Activated CD4-positive, alpha-beta T cell treated with anti-CD3 and anti-CD28 coated beads, Interleukin-10, Interleukin-2, amounts not matched to agents 100 ng/mL and 50 ng/mL, durations not matched to agents 16 hours and 8 hours (primary cell): ENCODE measurements at regions not wholly inside any gene's neighbourhood (a gene's known extent, or its start where the extent isn't known, plus 50 kb on each side); places are given as distances from the start of the nearest gene placed in this dataset.

ENCODE experiments used
- DNase-seq: peaks from one replicate; pipeline ENCODE4 v3.0.0-alpha.2; 2020

- DNase-seq = no peak
These were observed 140.4 kb upstream of the NPVF start for GRCh38 chr7:25368599-25369201.

- DNase-seq = no peak
These were observed 141.5 kb upstream of the NPVF start for GRCh38 chr7:25369786-25370185.

- no peak for DNase-seq
These were observed 143.7 kb upstream of the NPVF start for GRCh38 chr7:25371972-25372371.

- DNase-seq = no peak
These were observed 147.7 kb upstream of the NPVF start for GRCh38 chr7:25375805-25376600.

GRCh38 chr7:25379351-25380300 lies 151.3 kb upstream of the NPVF start:
- no peak for DNase-seq

- DNase-seq = no peak
These were observed 153.7 kb upstream of the NPVF start for GRCh38 chr7:25381818-25382589.

GRCh38 chr7:25382869-25383268 lies 154.6 kb upstream of the NPVF start:
- no peak for DNase-seq

- no peak for DNase-seq
These were observed 155.1 kb upstream of the NPVF start for GRCh38 chr7:25383402-25383801.

GRCh38 chr7:25384788-25385505 lies 156.7 kb upstream of the NPVF start:
- DNase-seq = no peak

GRCh38 chr7:25385506-25386136 lies 157.3 kb upstream of the NPVF start:
- no peak for DNase-seq

GRCh38 chr7:25386311-25386744 lies 158.0 kb upstream of the NPVF start:
- no peak for DNase-seq

GRCh38 chr7:25388681-25389080 lies 160.4 kb upstream of the NPVF start:
- no peak for DNase-seq

- peak; percentile 30 for DNase-seq
These were observed 161.3 kb upstream of the NPVF start for GRCh38 chr7:25389489-25390106.

- no peak for DNase-seq
These were observed 163.1 kb upstream of the NPVF start for GRCh38 chr7:25391295-25391861.

- no peak for DNase-seq
These were observed 163.8 kb upstream of the NPVF start for GRCh38 chr7:25391961-25392587.

- DNase-seq = no peak
These were observed 164.5 kb upstream of the NPVF start for GRCh38 chr7:25392588-25393338.

GRCh38 chr7:25395976-25396375 lies 167.7 kb upstream of the NPVF start:
- no peak for DNase-seq

- no peak for DNase-seq
These were observed 168.4 kb upstream of the NPVF start for GRCh38 chr7:25396668-25397067.

- no peak for DNase-seq
These were observed 170.1 kb upstream of the NPVF start for GRCh38 chr7:25398418-25398817.
